ENCODE measurements at regions not wholly inside any gene's neighbourhood (a gene's known extent, or its start where the extent isn't known, plus 50 kb on each side); places are given as distances from the start of the nearest gene placed in this dataset.

GRCh38 chr14:26703686-26704366 lies 106.0 kb upstream of the NOVA1 start:
- DNase-seq (ENCODE audit: insufficient read length, low spot score) = no peak
- TF ChIP-seq, protein P1, sequence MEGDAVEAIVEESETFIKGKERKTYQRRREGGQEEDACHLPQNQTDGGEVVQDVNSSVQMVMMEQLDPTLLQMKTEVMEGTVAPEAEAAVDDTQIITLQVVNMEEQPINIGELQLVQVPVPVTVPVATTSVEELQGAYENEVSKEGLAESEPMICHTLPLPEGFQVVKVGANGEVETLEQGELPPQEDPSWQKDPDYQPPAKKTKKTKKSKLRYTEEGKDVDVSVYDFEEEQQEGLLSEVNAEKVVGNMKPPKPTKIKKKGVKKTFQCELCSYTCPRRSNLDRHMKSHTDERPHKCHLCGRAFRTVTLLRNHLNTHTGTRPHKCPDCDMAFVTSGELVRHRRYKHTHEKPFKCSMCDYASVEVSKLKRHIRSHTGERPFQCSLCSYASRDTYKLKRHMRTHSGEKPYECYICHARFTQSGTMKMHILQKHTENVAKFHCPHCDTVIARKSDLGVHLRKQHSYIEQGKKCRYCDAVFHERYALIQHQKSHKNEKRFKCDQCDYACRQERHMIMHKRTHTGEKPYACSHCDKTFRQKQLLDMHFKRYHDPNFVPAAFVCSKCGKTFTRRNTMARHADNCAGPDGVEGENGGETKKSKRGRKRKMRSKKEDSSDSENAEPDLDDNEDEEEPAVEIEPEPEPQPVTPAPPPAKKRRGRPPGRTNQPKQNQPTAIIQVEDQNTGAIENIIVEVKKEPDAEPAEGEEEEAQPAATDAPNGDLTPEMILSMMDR (IDR thresholded peaks at IDR 0.05; ENCODE audit: insufficient read depth, missing control alignments) = no peak
- no peak for FAIRE-seq

DNA sequence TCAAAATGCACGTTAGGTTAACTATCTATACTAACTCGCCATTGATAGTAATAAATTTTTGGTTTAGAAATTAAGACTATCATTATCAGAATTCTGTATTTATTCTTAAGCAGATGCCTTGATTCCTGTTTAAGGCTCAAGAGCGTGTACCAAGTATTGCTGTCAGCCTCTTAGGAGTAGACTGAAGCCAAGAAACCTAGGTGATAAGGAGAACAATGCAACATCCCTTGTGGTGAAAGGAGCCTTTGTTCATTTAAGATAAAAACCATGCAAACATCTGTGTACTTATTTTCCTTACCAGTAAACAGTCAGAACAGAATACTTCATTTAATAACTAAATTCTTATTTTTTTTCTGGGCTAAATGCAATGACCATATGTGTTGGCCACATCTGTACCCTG lies 109.4 kb upstream of the NOVA1 start:
- no peak for DNase-seq (ENCODE audit: insufficient read length, low spot score)
- no peak for FAIRE-seq
- TF ChIP-seq, protein P1 (IDR thresholded peaks at IDR 0.05; ENCODE audit: insufficient read depth, missing control alignments) = no peak

GRCh38 chr14:26709019-26709418 lies 111.2 kb upstream of the NOVA1 start:
- DNase-seq (ENCODE audit: insufficient read length, low spot score) (no peak), FAIRE-seq (no peak)
- TF ChIP-seq, protein P1 (IDR thresholded peaks at IDR 0.05; ENCODE audit: insufficient read depth, missing control alignments) = no peak

GRCh38 chr14:26719514-26719913 lies 121.7 kb upstream of the NOVA1 start:
- no peak for DNase-seq (ENCODE audit: insufficient read length, low spot score)
- TF ChIP-seq, protein P1 (IDR thresholded peaks at IDR 0.05; ENCODE audit: insufficient read depth, missing control alignments) = no peak
- FAIRE-seq = no peak

GRCh38 chr14:26722258-26722657 lies 124.4 kb upstream of the NOVA1 start:
- TF ChIP-seq, protein P1 (IDR thresholded peaks at IDR 0.05; ENCODE audit: insufficient read depth, missing control alignments) = no peak
- DNase-seq (ENCODE audit: insufficient read length, low spot score) = no peak
- FAIRE-seq = no peak

GRCh38 chr14:26729851-26730250 lies 132.0 kb upstream of the NOVA1 start:
- TF ChIP-seq, protein P1 (IDR thresholded peaks at IDR 0.05; ENCODE audit: insufficient read depth, missing control alignments) = no peak
- DNase-seq (ENCODE audit: insufficient read length, low spot score) (no peak), FAIRE-seq (no peak)

DNA sequence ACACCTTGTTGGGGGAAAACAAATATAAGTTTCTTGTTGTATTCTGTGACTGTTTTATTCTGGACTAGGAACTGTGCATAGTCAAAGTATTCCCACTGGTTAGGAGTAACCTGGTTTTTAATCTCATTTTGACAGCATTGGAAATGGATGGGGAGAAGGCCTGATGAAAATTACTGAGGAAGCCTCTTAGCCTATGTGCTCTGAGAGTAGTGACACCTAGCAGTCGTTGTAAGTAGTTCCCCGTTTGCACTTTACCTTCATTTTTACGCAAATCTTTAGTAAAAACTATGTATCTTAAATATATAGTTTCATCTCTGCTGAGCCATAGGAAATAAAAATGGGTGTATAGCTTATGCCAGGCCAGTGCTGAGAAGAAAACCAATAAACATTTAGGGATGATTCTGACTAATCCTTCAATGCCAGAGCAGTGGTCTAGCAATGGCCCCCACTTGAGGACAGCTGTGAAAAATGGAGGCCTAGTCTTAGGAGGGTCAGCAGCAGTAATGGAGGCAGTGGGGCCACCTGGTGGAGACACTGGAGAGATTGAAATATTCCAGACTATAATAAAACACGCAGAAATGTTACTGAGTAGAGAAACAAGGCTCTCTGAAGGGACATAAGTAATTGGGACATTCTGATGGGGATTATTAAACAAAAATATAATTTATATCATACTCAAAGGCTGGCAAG lies 133.2 kb upstream of the NOVA1 start:
- TF ChIP-seq, protein P1 (IDR thresholded peaks at IDR 0.05; ENCODE audit: insufficient read depth, missing control alignments) = peak; percentile 32
- no peak for FAIRE-seq
- no peak for DNase-seq (ENCODE audit: insufficient read length, low spot score)
